ENCODE measurements at regions not wholly inside any gene's neighbourhood (a gene's known extent, or its start where the extent isn't known, plus 50 kb on each side); places are given as distances from the start of the nearest gene placed in this dataset.

- TF ChIP-seq, protein P1, sequence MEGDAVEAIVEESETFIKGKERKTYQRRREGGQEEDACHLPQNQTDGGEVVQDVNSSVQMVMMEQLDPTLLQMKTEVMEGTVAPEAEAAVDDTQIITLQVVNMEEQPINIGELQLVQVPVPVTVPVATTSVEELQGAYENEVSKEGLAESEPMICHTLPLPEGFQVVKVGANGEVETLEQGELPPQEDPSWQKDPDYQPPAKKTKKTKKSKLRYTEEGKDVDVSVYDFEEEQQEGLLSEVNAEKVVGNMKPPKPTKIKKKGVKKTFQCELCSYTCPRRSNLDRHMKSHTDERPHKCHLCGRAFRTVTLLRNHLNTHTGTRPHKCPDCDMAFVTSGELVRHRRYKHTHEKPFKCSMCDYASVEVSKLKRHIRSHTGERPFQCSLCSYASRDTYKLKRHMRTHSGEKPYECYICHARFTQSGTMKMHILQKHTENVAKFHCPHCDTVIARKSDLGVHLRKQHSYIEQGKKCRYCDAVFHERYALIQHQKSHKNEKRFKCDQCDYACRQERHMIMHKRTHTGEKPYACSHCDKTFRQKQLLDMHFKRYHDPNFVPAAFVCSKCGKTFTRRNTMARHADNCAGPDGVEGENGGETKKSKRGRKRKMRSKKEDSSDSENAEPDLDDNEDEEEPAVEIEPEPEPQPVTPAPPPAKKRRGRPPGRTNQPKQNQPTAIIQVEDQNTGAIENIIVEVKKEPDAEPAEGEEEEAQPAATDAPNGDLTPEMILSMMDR (IDR thresholded peaks at IDR 0.05 in 2 of 3, conservative IDR thresholded peaks at IDR 0.05 in 1 of 3; ENCODE audit: borderline replicate concordance in 1 of 3, insufficient read depth in 1 of 3, low read depth in 2 of 3, low read length in 2 of 3): no peak
- no peak for TF ChIP-seq POLR2A (IDR thresholded peaks at IDR 0.05; ENCODE audit: borderline replicate concordance, extremely low read depth, insufficient read depth, insufficient read length)
- TF ChIP-seq, protein P2, sequence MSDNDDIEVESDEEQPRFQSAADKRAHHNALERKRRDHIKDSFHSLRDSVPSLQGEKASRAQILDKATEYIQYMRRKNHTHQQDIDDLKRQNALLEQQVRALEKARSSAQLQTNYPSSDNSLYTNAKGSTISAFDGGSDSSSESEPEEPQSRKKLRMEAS (IDR thresholded peaks at IDR 0.05): no peak
These were observed 75.0 kb upstream of the TLE3 start for GRCh38 chr15:70172566-70173225.
